Mesendoderm (in vitro differentiated cells): ENCODE measurements at regions not wholly inside any gene's neighbourhood (a gene's known extent, or its start where the extent isn't known, plus 50 kb on each side); places are given as distances from the start of the nearest gene placed in this dataset.

ENCODE experiments used
- DNase-seq: peaks from one replicate; pipeline ENCODE4 v3.0.0; 2013
- H2AK5ac ChIP-seq: 2 replicates; pipeline ENCODE4 v1.6.1; 2013; ENCODE audit warnings: low read length, inconsistent platforms
- H2BK120ac ChIP-seq: 2 replicates; pipeline ENCODE4 v1.6.1; 2013; ENCODE audit warnings: low read depth, mild to moderate bottlenecking, low read length, moderate library complexity, mixed read lengths
- H2BK15ac ChIP-seq: replicated peaks from 2 replicates; pipeline ENCODE4 v1.6.1; 2013; ENCODE audit warnings: low read depth, mild to moderate bottlenecking, moderate library complexity
- H2BK5ac ChIP-seq: 2 replicates; pipeline ENCODE4 v1.6.1; 2013; ENCODE audit warnings: low read length, inconsistent platforms
- H3K18ac ChIP-seq: 2 replicates; pipeline ENCODE4 v1.6.1; 2013; ENCODE audit warnings: mild to moderate bottlenecking, low read length, mixed read lengths
- H3K23ac ChIP-seq: one replicate; pipeline ENCODE4 v1.6.1; 2013; ENCODE audit warnings: low read length
- H3K27ac ChIP-seq: 2 replicates; pipeline ENCODE4 v1.5.1; 2013; ENCODE audit warnings: low read depth, mild to moderate bottlenecking, inconsistent platforms, low read length, moderate library complexity
- H3K27me3 ChIP-seq: 2 replicates; pipeline ENCODE4 v1.6.1; 2013; ENCODE audit warnings: low read length, control low read depth, mild to moderate bottlenecking, inconsistent platforms; ENCODE audit not compliant: insufficient read depth, poor library complexity
- H3K36me3 ChIP-seq: 2 replicates; pipeline ENCODE4 v1.6.1; 2013; ENCODE audit warnings: low read length, inconsistent platforms; ENCODE audit not compliant: control insufficient read depth, insufficient read depth
- H3K4ac ChIP-seq: one replicate; pipeline ENCODE4 v1.6.1; 2013; ENCODE audit warnings: low read depth, mild to moderate bottlenecking, low read length, moderate library complexity
- H3K4me1 ChIP-seq: 2 replicates; pipeline ENCODE4 v1.6.1; 2013; ENCODE audit warnings: low read depth, low read length, inconsistent platforms; ENCODE audit not compliant: control insufficient read depth
- H3K4me2 ChIP-seq: 2 replicates; pipeline ENCODE4 v1.6.1; 2013; ENCODE audit warnings: low read length
- H3K4me3 ChIP-seq: 2 replicates; pipeline ENCODE4 v1.5.1; 2013; ENCODE audit warnings: mild to moderate bottlenecking, low read length
- H3K56ac ChIP-seq: one replicate; pipeline ENCODE4 v1.6.1; 2013; ENCODE audit warnings: low read length
- H3K79me1 ChIP-seq: 2 replicates; pipeline ENCODE4 v1.6.1; 2013; ENCODE audit warnings: low read length, inconsistent platforms
- H3K79me2 ChIP-seq: 2 replicates; pipeline ENCODE4 v1.6.1; 2013; ENCODE audit warnings: mild to moderate bottlenecking, low read length; ENCODE audit not compliant: control insufficient read depth, insufficient read depth
- H3K9ac ChIP-seq: 2 replicates; pipeline ENCODE4 v1.6.1; 2013; ENCODE audit warnings: low read length, inconsistent platforms
- H4K5ac ChIP-seq: one replicate; pipeline ENCODE4 v1.6.1; 2013; ENCODE audit warnings: low read length
- H4K8ac ChIP-seq: one replicate; pipeline ENCODE4 v1.6.1; 2013; ENCODE audit warnings: low read depth, mild to moderate bottlenecking, control low read depth, low read length, moderate library complexity
- WGBS: extraction: QIAGEN DNeasy Blood & Tissue Kit; methylation state at CpG from one replicate; pipeline ENCODE4 v1.1.7; 2013; ENCODE audit warnings: low lambda C conversion rate, missing lambda C conversion rate; ENCODE audit not compliant: insufficient coverage; ENCODE audit errors: extremely low coverage; 5-methylcytosine and 5-hydroxymethylcytosine counted together

DNA sequence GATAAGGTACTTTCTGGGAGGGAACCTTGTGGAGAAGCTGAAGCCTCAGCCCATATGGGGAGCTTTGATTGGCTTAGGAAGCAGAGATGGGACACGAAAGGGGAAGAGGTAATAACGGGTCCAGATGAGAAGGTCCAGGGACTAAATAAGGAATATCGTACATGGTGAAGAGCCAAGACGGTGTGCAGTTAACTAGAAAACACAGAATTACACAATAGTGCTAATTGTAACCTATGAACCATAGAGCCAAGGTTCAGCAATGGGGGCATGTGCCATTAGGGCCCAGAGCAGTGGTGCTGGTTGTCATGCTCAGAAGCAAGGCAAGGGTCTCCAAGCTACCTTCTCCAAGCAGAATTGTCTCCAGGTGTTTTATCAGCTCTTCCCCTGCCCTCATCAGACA, 106.1 kb downstream of the IRS2 start:
- no peak overlapping the region for H3K4me2 ChIP-seq
- H3K4ac ChIP-seq = no peak overlapping the region
- H3K56ac ChIP-seq = no peak overlapping the region
- no CpG with 5 or more reads among the region's 4 CpGs for WGBS
- no peak for DNase-seq
- no peak overlapping the region for H2BK5ac ChIP-seq
- H3K79me1 ChIP-seq = no peaks in the 10 kb centered on the region
- H2BK120ac ChIP-seq = no peak overlapping the region
- H2AK5ac ChIP-seq = no peak overlapping the region
- H4K8ac ChIP-seq = no peak overlapping the region
- H3K18ac ChIP-seq = no peak overlapping the region
- no peaks in the 10 kb centered on the region for H3K36me3 ChIP-seq
- H3K27ac ChIP-seq = no peak overlapping the region
- H3K23ac ChIP-seq = no peak overlapping the region
- H3K27me3 ChIP-seq = no peaks in the 10 kb centered on the region
- H3K4me1 ChIP-seq = no peaks in the 10 kb centered on the region
- H4K5ac ChIP-seq = no peak overlapping the region
- H3K79me2 ChIP-seq = no peaks in the 10 kb centered on the region
- H3K4me3 ChIP-seq = no peak overlapping the region
- no peak overlapping the region for H2BK15ac ChIP-seq
- H3K9ac ChIP-seq = no peak overlapping the region

DNA sequence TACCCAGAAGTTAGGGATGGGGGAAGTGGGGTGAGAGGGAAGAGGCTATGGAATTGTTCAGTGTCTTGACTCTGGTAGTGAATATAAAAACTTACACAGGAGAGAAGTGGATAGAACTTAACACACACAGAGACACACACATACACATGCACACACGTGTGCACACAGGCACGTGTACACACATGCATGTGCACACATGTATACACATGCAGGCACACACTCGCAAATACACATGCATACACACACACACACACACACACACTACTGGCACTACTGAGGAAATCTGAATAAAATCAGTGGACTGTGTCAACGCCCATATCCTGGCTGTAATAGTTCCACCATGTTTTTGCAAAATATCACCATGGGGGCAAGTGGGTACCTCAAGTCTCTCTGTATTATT, 107.9 kb downstream of the IRS2 start:
- Histone ChIP-seq H2BK120ac (no peak overlapping the region), H4K8ac (no peak overlapping the region), H4K5ac (no peak overlapping the region), H3K4me2 (no peak overlapping the region), H3K23ac (no peak overlapping the region), H3K4ac (no peak overlapping the region), H2BK5ac (no peak overlapping the region), H3K79me1 (no peaks in the 10 kb centered on the region), H3K27ac (no peak overlapping the region), H3K79me2 (no peaks in the 10 kb centered on the region), H3K27me3 (no peaks in the 10 kb centered on the region), H2AK5ac (no peak overlapping the region), H3K4me1 (no peaks in the 10 kb centered on the region), H2BK15ac (no peak overlapping the region), H3K56ac (no peak overlapping the region), H3K9ac (no peak overlapping the region), H3K4me3 (no peak overlapping the region), H3K18ac (no peak overlapping the region), H3K36me3 (no peaks in the 10 kb centered on the region)
- WGBS = no CpG with 5 or more reads among the region's 4 CpGs
- DNase-seq = no peak

DNA sequence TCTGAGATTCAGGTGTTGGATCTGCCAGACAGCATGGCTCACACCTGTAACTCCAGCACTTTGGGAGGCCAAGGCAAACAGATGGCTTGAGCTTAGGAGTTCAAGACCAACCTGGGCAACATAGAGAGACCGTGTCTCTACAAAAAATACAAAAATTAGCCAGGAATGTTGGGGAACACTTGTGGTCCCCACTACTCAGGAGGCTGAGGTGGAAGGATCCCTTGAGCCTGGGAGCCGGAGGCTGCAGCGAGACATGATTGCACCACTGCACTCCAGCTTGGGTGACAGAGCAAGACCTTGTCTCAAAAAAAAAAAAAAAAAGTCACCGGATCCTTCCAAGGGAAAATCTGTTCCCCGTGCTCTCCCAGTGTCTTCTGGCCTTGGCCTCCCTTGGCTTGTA, 109.2 kb downstream of the IRS2 start:
- Histone ChIP-seq H2AK5ac (no peak overlapping the region), H3K18ac (no peak overlapping the region), H2BK5ac (no peak overlapping the region), H2BK15ac (no peak overlapping the region), H3K79me1 (no peaks in the 10 kb centered on the region), H3K36me3 (no peaks in the 10 kb centered on the region), H3K4me1 (no peaks in the 10 kb centered on the region), H2BK120ac (no peak overlapping the region), H4K5ac (no peak overlapping the region), H3K23ac (no peak overlapping the region), H3K56ac (no peak overlapping the region), H3K27me3 (no peaks in the 10 kb centered on the region), H3K4me3 (no peak overlapping the region), H3K79me2 (no peaks in the 10 kb centered on the region), H3K9ac (no peak overlapping the region), H3K27ac (no peak overlapping the region), H4K8ac (no peak overlapping the region), H3K4ac (no peak overlapping the region), H3K4me2 (no peak overlapping the region)
- no CpG with 5 or more reads among the region's 5 CpGs for WGBS
- DNase-seq = no peak

DNA sequence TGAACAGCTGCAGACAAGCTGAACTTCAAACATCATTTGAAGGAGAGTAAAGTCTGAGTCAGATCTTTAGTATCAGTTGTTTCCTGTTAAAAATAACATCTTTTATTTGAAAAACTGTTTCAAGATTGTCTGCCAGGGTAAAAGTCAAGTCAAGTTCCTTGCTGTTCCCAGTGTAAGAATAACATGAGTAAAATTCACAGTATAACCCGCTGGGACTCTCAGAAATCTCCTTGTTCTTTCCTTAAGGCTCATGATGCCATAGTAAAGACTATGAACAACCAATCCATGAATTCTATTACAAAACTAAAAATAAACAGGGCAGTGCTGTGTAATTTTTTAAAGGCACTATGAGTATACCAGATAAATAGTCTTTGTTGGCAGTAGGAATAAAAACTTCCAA, 112.9 kb downstream of the IRS2 start:
- Histone ChIP-seq H2BK5ac (no peak overlapping the region), H3K4me2 (no peak overlapping the region), H2AK5ac (no peak overlapping the region), H3K4ac (no peak overlapping the region), H3K4me3 (no peak overlapping the region), H3K56ac (no peak overlapping the region), H4K8ac (no peak overlapping the region), H3K4me1 (peaks cover 6% of the 10 kb centered on the region), H3K36me3 (no peaks in the 10 kb centered on the region), H3K23ac (no peak overlapping the region), H3K18ac (no peak overlapping the region), H4K5ac (no peak overlapping the region), H2BK120ac (no peak overlapping the region), H2BK15ac (no peak overlapping the region), H3K27ac (no peak overlapping the region), H3K27me3 (no peaks in the 10 kb centered on the region), H3K9ac (no peak overlapping the region), H3K79me2 (no peaks in the 10 kb centered on the region), H3K79me1 (no peaks in the 10 kb centered on the region)
- no CpG with 5 or more reads among the region's 1 CpG for WGBS
- no peak for DNase-seq

DNA sequence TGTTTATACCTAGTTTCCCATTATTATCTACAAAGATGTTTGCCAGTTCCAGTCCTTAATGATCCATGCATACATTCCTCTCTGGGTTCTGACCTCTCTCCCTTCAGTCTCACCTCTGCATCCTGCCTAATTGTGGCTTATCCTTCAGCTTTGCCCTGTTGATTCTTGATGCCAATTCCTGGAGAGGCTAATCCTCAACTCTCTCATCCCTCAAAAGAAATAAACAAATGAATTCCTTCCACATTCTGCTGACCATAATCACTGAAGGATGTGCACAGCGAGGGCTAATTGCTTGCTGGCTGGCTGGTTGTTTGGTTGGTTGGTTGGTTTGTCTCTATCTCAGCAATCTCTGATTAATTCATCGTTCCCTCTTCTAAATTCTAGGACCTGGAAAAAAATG, 113.8 kb downstream of the IRS2 start:
- no peak overlapping the region for H3K4ac ChIP-seq
- H3K23ac ChIP-seq = no peak overlapping the region
- H3K56ac ChIP-seq = no peak overlapping the region
- no peak overlapping the region for H4K8ac ChIP-seq
- no peaks in the 10 kb centered on the region for H3K36me3 ChIP-seq
- no peaks in the 10 kb centered on the region for H3K79me1 ChIP-seq
- no peak overlapping the region for H2AK5ac ChIP-seq
- H2BK120ac ChIP-seq = no peak overlapping the region
- no peak overlapping the region for H3K9ac ChIP-seq
- no peak for DNase-seq
- H4K5ac ChIP-seq = no peak overlapping the region
- no peak overlapping the region for H3K18ac ChIP-seq
- no peaks in the 10 kb centered on the region for H3K79me2 ChIP-seq
- no CpG with 5 or more reads among the region's 2 CpGs for WGBS
- H2BK15ac ChIP-seq = no peak overlapping the region
- H3K27ac ChIP-seq = no peak overlapping the region
- no peak overlapping the region for H2BK5ac ChIP-seq
- no peak overlapping the region for H3K4me3 ChIP-seq
- no peaks in the 10 kb centered on the region for H3K27me3 ChIP-seq
- no peak overlapping the region for H3K4me2 ChIP-seq
- H3K4me1 ChIP-seq = peaks cover 8% of the 10 kb centered on the region

DNA sequence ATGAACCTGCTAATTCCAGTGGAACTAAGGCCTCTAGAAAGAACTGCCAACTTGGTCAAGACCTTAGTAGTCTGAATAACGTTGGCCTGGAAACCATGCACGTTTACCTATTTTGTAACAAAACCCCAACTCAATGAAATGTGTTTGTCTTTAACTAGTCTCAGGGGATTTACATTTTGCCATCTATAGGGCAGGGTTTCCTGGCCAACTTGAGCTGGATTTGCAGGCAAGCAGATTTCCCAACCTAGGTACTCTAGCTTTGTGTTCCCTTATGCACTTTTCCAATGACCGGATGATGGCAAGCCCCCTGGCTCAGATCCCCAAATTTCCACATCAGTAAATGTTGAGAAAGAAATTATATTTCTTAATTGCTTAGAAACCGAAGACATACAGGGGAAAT, 114.5 kb downstream of the IRS2 start:
- Histone ChIP-seq H3K27ac (no peak overlapping the region), H3K9ac (no peak overlapping the region), H3K79me1 (no peaks in the 10 kb centered on the region), H3K56ac (no peak overlapping the region), H4K8ac (no peak overlapping the region), H2BK15ac (no peak overlapping the region), H3K4me1 (peaks cover 8% of the 10 kb centered on the region), H3K23ac (no peak overlapping the region), H4K5ac (no peak overlapping the region), H3K18ac (no peak overlapping the region), H3K36me3 (no peaks in the 10 kb centered on the region), H3K4ac (no peak overlapping the region), H3K79me2 (no peaks in the 10 kb centered on the region), H2BK5ac (no peak overlapping the region), H3K4me2 (no peak overlapping the region), H2BK120ac (no peak overlapping the region), H3K4me3 (no peak overlapping the region), H3K27me3 (no peaks in the 10 kb centered on the region), H2AK5ac (no peak overlapping the region)
- WGBS = no CpG with 5 or more reads among the region's 4 CpGs
- no peak for DNase-seq
